GM13976 (cell line): ENCODE measurements at regions not wholly inside any gene's neighbourhood (a gene's known extent, or its start where the extent isn't known, plus 50 kb on each side); places are given as distances from the start of the nearest gene placed in this dataset.
A peak's percentile ranks its signal among the peaks of the same experiment; 100 is the strongest.

ENCODE experiments used
- DNase-seq: peaks from one replicate; pipeline ENCODE4 v3.0.0; 2012; ENCODE audit warnings: low spot score
- in situ Hi-C: fragments of 300-500 bp; cut with MboI; formaldehyde crosslinking; loops from one replicate; pipeline ENCODE4 v1.12.0; 2022; ENCODE audit warnings: low sequenced_read_pairs, mixed read lengths, inconsistent platforms; ENCODE audit not compliant: unreplicated experiment
- TF ChIP-seq, protein P1 (sequence below): IDR thresholded peaks from 2 replicates; pipeline ENCODE4 v1.5.1; 2012; ENCODE audit warnings: borderline replicate concordance, mild to moderate bottlenecking; ENCODE audit not compliant: insufficient read depth; ENCODE audit errors: extremely low read depth, missing control alignments, control extremely low read depth

- DNase-seq, result peak; percentile 32
- in situ Hi-C loops, result no loop called here
- TF ChIP-seq, protein P1, sequence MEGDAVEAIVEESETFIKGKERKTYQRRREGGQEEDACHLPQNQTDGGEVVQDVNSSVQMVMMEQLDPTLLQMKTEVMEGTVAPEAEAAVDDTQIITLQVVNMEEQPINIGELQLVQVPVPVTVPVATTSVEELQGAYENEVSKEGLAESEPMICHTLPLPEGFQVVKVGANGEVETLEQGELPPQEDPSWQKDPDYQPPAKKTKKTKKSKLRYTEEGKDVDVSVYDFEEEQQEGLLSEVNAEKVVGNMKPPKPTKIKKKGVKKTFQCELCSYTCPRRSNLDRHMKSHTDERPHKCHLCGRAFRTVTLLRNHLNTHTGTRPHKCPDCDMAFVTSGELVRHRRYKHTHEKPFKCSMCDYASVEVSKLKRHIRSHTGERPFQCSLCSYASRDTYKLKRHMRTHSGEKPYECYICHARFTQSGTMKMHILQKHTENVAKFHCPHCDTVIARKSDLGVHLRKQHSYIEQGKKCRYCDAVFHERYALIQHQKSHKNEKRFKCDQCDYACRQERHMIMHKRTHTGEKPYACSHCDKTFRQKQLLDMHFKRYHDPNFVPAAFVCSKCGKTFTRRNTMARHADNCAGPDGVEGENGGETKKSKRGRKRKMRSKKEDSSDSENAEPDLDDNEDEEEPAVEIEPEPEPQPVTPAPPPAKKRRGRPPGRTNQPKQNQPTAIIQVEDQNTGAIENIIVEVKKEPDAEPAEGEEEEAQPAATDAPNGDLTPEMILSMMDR, result no peak
Observed at GRCh38 chr4:171676555-171677215, 136.5 kb upstream of the GALNTL6 start.

- in situ Hi-C loops, result no loop called here
- TF ChIP-seq, protein P1, result no peak
- no peak for DNase-seq
Observed at GRCh38 chr4:171674781-171675180, 138.4 kb upstream of the GALNTL6 start.

DNA sequence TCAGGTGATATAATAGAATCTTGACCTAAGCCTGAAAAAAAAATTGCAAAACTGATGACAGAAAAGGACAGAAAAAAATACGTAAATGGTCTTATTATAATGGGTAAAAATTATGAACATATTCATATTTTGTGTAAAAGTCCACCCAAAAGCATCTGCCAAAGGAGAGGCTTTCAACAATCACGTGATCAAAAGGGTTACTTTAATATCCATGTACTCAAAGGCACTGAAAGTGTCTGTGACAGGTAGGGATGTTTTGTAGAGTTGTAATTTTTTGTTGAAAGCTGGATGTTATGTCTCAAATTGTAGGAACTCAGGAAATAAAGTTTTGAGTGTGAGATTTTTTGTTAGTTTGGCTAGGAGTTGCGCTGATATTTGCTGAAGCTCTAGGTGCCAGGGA, 144.8 kb upstream of the GALNTL6 start:
- in situ Hi-C loops, result no loop called here
- DNase-seq, result no peak
- TF ChIP-seq, protein P1, result no peak

- TF ChIP-seq, protein P1, result no peak
- no peak for DNase-seq
- in situ Hi-C loops, result no loop called here
Observed at GRCh38 chr4:171667906-171668305, 145.3 kb upstream of the GALNTL6 start.

DNA sequence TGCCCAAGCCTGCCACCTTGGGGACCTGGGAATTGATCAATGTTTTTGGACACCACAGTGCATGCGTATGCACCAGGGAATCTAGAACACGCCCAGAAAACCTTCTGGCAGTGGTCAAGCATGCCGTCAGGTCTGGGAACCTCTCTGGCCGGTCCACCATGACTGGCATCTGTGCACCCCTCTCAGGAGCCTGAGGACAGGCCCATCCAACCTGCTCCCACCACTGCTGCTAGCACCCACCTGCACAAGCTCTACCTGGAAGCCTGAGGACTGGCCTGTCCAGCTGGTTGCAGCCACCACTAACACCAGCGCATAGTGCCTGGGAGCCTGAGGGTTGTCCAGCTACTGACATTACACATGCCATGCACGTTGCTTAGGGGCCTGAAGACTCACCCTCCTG, 162.1 kb upstream of the GALNTL6 start:
- TF ChIP-seq, protein P1, result no peak
- in situ Hi-C loops, result no loop called here
- no peak for DNase-seq

DNA sequence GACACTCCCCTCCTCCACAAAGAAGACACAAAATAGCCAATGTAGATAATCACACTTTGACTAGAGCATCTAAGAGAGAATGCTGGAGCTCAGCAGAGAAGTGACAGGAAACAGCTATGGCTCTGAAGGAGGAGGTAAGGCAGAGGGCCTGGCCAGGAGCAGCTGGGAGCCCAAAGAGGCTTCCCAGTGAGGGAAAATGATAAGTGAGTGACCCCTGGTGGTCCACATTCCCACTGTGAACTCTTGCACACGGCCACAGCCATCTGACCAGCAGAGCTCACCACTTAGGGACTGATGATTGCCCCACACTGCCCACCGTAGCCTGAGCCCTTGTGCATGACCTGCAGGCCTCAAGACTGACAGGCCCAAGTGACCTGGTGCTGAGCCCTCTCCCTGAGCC, 162.7 kb upstream of the GALNTL6 start:
- in situ Hi-C loops, result no loop called here
- TF ChIP-seq, protein P1, result no peak
- peak; percentile 44 for DNase-seq
